GM23338 (cell line): ENCODE measurements at regions not wholly inside any gene's neighbourhood (a gene's known extent, or its start where the extent isn't known, plus 50 kb on each side); places are given as distances from the start of the nearest gene placed in this dataset.

ENCODE experiments used
- CREB1 ChIP-seq: fragments of 250-450 bp; sonication (Bioruptor Pico); IDR thresholded peaks from 2 replicates; pipeline ENCODE4 v1.5.0; 2020; ENCODE audit warnings: low read depth, mild to moderate bottlenecking, moderate library complexity
- CTCF ChIP-seq, 2 experiments: fragments of 200-600 bp in 1 of 2; sonication (generic) in 1 of 2; conservative IDR thresholded peaks; 2 replicates each; pipeline versions ENCODE4 v1.5.1 to v1.6.1; 2016 to 2017; ENCODE audit warnings: antibody characterized with exemption in 2 of 2, low read depth in 2 of 2, mild to moderate bottlenecking in 2 of 2, moderate library complexity in 1 of 2
- EZH2 ChIP-seq: fragments of 200-600 bp; sonication (generic); IDR thresholded peaks from one replicate; pipeline ENCODE4 v1.8.0; 2017; ENCODE audit warnings: antibody characterized with exemption, mild to moderate bottlenecking, low read depth; ENCODE audit not compliant: unreplicated experiment
- EZH2phosphoT487 ChIP-seq: fragments of 200-600 bp; sonication (generic); IDR thresholded peaks from one replicate; pipeline ENCODE4 v1.8.1; 2018; ENCODE audit warnings: antibody characterized with exemption; ENCODE audit not compliant: unreplicated experiment
- JUNB ChIP-seq: IDR thresholded peaks from one replicate; pipeline ENCODE4 v1.6.1; 2016; ENCODE audit warnings: antibody characterized with exemption; ENCODE audit not compliant: unreplicated experiment
- POLR2AphosphoS5 ChIP-seq: IDR thresholded peaks from 2 replicates; pipeline ENCODE4 v1.6.1; 2016; ENCODE audit warnings: antibody characterized with exemption, low read depth
- STAT1 ChIP-seq: IDR thresholded peaks from one replicate; pipeline ENCODE4 v1.6.1; 2016; ENCODE audit warnings: antibody characterized with exemption; ENCODE audit not compliant: unreplicated experiment
- ZNF114 ChIP-seq: fragments of 250-450 bp; sonication (Bioruptor Pico); IDR thresholded peaks from 2 replicates; pipeline ENCODE4 v1.5.0; 2020; ENCODE audit warnings: mild to moderate bottlenecking, moderate library complexity
- TF ChIP-seq, protein P1 (sequence below): fragments of 250-450 bp; sonication (Bioruptor Pico); IDR thresholded peaks from 2 replicates; pipeline ENCODE4 v1.5.0; 2020; ENCODE audit warnings: mild to moderate bottlenecking, moderate library complexity
- TF ChIP-seq, protein P2 (sequence below): IDR thresholded peaks from one replicate; pipeline ENCODE4 v1.6.1; 2018; ENCODE audit warnings: antibody characterized with exemption; ENCODE audit not compliant: unreplicated experiment

GRCh38 chr11:104820431-104820830, 77.8 kb downstream of the CASP12 start (continued):
- TF ChIP-seq, protein P1, sequence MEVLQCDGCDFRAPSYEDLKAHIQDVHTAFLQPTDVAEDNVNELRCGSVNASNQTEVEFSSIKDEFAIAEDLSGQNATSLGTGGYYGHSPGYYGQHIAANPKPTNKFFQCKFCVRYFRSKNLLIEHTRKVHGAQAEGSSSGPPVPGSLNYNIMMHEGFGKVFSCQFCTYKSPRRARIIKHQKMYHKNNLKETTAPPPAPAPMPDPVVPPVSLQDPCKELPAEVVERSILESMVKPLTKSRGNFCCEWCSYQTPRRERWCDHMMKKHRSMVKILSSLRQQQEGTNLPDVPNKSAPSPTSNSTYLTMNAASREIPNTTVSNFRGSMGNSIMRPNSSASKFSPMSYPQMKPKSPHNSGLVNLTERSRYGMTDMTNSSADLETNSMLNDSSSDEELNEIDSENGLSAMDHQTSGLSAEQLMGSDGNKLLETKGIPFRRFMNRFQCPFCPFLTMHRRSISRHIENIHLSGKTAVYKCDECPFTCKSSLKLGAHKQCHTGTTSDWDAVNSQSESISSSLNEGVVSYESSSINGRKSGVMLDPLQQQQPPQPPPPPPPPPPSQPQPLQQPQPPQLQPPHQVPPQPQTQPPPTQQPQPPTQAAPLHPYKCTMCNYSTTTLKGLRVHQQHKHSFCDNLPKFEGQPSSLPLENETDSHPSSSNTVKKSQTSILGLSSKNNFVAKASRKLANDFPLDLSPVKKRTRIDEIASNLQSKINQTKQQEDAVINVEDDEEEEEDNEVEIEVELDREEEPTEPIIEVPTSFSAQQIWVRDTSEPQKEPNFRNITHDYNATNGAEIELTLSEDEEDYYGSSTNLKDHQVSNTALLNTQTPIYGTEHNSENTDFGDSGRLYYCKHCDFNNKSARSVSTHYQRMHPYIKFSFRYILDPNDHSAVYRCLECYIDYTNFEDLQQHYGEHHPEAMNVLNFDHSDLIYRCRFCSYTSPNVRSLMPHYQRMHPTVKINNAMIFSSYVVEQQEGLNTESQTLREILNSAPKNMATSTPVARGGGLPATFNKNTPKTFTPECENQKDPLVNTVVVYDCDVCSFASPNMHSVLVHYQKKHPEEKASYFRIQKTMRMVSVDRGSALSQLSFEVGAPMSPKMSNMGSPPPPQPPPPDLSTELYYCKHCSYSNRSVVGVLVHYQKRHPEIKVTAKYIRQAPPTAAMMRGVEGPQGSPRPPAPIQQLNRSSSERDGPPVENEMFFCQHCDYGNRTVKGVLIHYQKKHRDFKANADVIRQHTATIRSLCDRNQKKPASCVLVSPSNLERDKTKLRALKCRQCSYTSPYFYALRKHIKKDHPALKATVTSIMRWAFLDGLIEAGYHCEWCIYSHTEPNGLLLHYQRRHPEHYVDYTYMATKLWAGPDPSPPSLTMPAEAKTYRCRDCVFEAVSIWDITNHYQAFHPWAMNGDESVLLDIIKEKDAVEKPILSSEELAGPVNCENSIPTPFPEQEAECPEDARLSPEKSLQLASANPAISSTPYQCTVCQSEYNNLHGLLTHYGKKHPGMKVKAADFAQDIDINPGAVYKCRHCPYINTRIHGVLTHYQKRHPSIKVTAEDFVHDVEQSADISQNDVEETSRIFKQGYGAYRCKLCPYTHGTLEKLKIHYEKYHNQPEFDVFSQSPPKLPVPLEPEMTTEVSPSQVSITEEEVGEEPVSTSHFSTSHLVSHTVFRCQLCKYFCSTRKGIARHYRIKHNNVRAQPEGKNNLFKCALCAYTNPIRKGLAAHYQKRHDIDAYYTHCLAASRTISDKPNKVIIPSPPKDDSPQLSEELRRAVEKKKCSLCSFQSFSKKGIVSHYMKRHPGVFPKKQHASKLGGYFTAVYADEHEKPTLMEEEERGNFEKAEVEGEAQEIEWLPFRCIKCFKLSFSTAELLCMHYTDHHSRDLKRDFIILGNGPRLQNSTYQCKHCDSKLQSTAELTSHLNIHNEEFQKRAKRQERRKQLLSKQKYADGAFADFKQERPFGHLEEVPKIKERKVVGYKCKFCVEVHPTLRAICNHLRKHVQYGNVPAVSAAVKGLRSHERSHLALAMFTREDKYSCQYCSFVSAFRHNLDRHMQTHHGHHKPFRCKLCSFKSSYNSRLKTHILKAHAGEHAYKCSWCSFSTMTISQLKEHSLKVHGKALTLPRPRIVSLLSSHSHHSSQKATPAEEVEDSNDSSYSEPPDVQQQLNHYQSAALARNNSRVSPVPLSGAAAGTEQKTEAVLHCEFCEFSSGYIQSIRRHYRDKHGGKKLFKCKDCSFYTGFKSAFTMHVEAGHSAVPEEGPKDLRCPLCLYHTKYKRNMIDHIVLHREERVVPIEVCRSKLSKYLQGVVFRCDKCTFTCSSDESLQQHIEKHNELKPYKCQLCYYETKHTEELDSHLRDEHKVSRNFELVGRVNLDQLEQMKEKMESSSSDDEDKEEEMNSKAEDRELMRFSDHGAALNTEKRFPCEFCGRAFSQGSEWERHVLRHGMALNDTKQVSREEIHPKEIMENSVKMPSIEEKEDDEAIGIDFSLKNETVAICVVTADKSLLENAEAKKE (CRISPR knock-in tag) = no peak
- TF ChIP-seq EZH2 (no peak), CREB1 (CRISPR knock-in tag) (no peak), ZNF114 (CRISPR knock-in tag) (no peak), POLR2AphosphoS5 (no peak), CTCF (conservative IDR thresholded peaks at IDR 0.05; ENCODE audit: low read depth in 2 of 2) (no peak), JUNB (no peak), EZH2phosphoT487 (no peak), STAT1 (no peak)
- TF ChIP-seq, protein P2, sequence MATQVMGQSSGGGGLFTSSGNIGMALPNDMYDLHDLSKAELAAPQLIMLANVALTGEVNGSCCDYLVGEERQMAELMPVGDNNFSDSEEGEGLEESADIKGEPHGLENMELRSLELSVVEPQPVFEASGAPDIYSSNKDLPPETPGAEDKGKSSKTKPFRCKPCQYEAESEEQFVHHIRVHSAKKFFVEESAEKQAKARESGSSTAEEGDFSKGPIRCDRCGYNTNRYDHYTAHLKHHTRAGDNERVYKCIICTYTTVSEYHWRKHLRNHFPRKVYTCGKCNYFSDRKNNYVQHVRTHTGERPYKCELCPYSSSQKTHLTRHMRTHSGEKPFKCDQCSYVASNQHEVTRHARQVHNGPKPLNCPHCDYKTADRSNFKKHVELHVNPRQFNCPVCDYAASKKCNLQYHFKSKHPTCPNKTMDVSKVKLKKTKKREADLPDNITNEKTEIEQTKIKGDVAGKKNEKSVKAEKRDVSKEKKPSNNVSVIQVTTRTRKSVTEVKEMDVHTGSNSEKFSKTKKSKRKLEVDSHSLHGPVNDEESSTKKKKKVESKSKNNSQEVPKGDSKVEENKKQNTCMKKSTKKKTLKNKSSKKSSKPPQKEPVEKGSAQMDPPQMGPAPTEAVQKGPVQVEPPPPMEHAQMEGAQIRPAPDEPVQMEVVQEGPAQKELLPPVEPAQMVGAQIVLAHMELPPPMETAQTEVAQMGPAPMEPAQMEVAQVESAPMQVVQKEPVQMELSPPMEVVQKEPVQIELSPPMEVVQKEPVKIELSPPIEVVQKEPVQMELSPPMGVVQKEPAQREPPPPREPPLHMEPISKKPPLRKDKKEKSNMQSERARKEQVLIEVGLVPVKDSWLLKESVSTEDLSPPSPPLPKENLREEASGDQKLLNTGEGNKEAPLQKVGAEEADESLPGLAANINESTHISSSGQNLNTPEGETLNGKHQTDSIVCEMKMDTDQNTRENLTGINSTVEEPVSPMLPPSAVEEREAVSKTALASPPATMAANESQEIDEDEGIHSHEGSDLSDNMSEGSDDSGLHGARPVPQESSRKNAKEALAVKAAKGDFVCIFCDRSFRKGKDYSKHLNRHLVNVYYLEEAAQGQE = no peak
